ES-I3 (cell line): ENCODE measurements at regions not wholly inside any gene's neighbourhood (a gene's known extent, or its start where the extent isn't known, plus 50 kb on each side); places are given as distances from the start of the nearest gene placed in this dataset.

ENCODE experiments used
- H3K36me3 ChIP-seq: 2 replicates; pipeline ENCODE4 v1.6.1; 2013; ENCODE audit warnings: mild to moderate bottlenecking, low read length, control low read depth, moderate library complexity; ENCODE audit not compliant: insufficient read depth
- H3K4me1 ChIP-seq: 2 replicates; pipeline ENCODE4 v1.6.1; 2013; ENCODE audit warnings: mild to moderate bottlenecking, control low read depth, low read length; ENCODE audit not compliant: insufficient read depth
- H3K9ac ChIP-seq: 2 replicates; pipeline ENCODE4 v1.6.1; 2013; ENCODE audit warnings: low read depth, mild to moderate bottlenecking, low read length, moderate library complexity
- H3K9me3 ChIP-seq: 2 replicates; pipeline ENCODE4 v1.6.1; 2013; ENCODE audit warnings: mild to moderate bottlenecking, low read length, moderate library complexity; ENCODE audit not compliant: control insufficient read depth, insufficient read depth

DNA sequence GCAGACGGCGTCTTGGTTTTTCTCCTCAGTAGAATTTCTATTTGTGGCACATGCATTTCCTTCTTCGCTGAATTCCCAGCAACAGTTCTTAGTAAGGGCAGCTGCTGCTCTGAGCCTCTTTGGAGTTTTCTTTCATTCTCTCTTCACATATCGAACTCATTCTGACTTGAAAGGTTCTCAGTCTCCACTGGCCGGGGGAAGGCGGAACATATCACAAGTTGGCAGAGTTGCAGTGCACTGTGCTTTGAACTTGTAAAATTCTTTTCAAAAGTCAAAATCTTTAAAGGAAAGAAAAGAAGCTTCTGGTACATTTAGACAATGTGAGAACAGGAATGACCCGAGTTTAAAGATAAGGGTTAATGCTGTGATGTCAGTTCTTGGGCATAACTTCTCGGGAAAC lies 286.1 kb upstream of the MAP3K7 start:
- Histone ChIP-seq H3K9me3 (no peaks in the 10 kb centered on the region), H3K36me3 (no peaks in the 10 kb centered on the region), H3K9ac (no peak overlapping the region), H3K4me1 (no peaks in the 10 kb centered on the region)

DNA sequence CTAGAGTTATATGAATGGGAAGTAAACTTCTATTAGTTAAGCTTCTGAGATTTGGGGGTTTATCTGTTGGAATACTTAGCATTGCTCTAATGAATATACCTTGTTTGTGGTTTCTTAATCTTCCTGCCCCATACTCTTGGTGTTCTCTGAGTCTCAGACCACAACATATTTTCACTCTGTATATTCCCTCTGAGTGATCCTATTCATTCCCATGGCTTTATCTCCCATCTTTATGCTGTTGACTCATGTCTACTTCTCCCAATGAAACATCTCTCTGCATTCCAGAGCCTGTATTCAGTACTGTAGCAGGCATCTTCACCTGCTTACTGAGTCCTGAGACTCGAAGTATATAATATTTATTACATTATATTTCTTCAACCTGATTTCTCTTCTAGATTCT lies 283.7 kb upstream of the MAP3K7 start:
- Histone ChIP-seq H3K36me3 (no peaks in the 10 kb centered on the region), H3K4me1 (no peaks in the 10 kb centered on the region)

DNA sequence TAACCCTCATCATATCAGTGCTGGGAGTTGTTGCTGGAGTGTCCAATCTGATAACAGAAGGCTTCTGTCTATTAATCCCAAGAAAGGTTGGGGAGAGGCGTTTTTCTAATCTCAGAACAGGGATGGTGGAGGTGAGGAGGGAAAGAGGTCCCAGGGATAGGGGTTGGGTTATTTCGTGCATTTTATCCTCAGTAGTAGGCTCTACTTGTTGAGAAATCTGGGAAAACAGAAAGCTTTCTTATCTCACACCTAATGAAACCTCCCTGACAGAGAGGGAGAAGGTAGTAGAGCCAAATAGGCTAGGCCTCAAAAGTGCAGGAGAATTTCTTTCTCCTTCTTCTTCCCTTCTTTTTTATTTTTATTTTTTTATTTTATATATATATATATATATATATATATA lies 281.8 kb upstream of the MAP3K7 start:
- Histone ChIP-seq H3K4me1 (no peaks in the 10 kb centered on the region), H3K9me3 (no peaks in the 10 kb centered on the region), H3K36me3 (no peaks in the 10 kb centered on the region), H3K9ac (no peak overlapping the region)

More for the DNA sequence above, 283.7 kb upstream of the MAP3K7 start:
- no peak overlapping the region for H3K9ac ChIP-seq
- no peaks in the 10 kb centered on the region for H3K9me3 ChIP-seq

DNA sequence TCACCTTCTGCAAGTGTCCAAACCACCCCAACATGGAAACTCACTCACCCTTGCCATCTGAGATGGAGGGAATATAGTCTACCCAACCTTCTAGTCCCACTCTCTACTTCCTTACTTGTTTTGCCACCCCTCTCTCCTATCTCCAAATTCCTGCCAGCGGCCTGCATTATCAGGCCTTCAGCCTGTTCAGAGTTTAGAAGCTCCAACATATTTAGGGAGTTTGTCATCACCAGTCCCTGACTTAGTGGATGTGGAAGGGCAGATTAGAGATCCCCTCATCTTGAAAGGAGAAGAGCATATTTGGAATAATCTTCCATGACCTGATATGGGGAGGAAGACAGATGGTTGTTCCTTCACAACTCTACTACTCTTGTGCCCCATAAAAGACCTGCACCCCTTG lies 281.4 kb upstream of the MAP3K7 start:
- Histone ChIP-seq H3K4me1 (no peaks in the 10 kb centered on the region), H3K9ac (no peak overlapping the region), H3K36me3 (no peaks in the 10 kb centered on the region), H3K9me3 (no peaks in the 10 kb centered on the region)

DNA sequence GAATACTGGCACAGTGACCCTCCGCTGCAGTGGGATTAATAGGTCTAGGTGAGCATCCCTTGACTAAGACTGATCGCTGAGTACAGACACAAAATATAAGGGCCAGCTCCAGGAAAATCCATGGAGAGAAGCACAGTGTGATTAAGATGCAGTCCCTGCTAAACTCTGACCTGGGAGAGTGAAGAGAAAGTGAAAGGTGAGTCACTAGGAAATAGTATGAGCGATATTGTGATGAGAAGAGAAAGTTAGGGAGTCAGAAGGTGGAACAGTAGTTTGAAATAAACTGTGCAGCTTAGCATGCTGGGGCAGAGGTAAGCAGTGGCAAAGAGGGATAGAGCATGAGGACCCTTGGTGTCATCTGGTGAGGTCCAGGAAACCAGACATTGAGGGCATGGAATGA lies 278.6 kb upstream of the MAP3K7 start:
- Histone ChIP-seq H3K4me1 (no peaks in the 10 kb centered on the region), H3K9me3 (no peaks in the 10 kb centered on the region), H3K9ac (no peak overlapping the region), H3K36me3 (no peaks in the 10 kb centered on the region)

DNA sequence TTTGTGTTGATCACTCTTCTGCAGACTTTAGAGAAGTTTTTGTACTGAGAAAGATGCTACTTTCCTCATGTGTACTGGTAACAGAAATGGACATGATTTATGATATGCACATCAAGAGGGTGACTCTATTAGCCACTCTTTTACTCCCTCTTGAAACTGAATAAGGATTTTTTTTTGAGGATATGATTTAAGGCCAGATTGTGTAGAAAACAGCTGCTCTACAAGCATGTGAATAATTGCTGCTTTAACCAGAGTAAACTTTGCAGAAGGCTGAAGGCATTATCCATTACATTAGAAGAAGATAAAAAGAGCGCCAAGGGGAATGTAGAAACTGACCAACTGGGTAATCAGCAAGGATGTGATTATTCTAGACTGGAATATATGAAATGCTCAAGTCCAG lies 276.2 kb upstream of the MAP3K7 start:
- H3K4me1 ChIP-seq = no peaks in the 10 kb centered on the region

DNA sequence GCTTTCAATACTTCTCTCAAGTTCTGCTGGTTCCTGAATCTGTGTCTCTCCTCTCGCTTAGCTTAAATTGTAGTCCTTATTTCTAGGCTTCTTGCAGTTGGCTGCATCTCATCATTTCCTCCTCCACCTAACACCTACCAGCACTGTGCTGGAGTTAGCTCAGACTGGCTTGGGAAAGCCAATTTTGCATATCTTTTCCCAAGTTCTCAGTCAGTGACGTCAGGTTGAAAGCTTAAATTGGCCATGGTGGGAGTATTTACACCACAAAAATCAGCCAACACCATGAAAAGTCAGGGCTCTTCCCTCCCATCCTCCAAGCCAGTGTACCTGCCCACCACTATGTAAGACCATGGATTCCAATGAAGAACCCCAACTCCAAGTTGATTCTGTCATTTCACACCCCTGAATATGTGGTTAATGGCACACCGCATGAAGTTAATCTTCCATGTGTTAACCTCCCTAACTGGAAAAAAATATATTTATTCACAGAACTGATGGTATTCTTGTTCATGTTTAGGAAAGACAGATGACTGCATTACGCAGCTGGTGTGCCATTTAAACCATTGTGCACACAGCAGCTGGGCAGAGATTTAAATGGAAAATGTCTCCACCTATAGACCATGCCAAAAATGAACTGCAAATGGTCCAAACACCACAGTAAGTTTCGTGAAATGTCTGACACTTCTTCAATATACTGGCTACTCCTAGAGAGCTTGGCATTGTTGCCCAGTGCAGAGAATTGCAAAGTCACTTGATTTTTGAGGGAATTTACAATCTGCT lies 274.1 kb upstream of the MAP3K7 start:
- no peaks in the 10 kb centered on the region for H3K4me1 ChIP-seq
- no peaks in the 10 kb centered on the region for H3K36me3 ChIP-seq
- no peak overlapping the region for H3K9ac ChIP-seq
- no peaks in the 10 kb centered on the region for H3K9me3 ChIP-seq

More for the DNA sequence above, 276.2 kb upstream of the MAP3K7 start:
- Histone ChIP-seq H3K9ac (no peak overlapping the region), H3K36me3 (no peaks in the 10 kb centered on the region), H3K9me3 (no peaks in the 10 kb centered on the region)

DNA sequence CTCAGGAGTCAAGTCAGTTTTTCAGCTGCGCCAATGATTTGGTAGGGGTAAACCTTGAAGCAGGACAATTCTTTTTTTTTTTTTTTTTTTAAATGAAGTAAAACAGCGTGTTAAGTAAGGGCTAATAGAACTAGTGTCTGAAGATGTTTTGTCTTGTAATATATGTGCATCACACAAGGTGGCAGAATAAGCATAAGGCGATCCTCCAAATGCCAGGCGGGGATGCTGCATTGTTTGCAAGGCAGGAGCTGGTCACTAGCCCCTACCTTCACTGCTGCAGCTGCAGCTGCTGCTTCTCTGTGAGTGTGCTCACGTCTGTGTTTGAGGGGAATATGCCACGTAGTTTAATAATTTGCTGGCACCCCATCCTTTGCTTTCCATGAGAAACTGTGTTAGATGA lies 272.7 kb upstream of the MAP3K7 start:
- Histone ChIP-seq H3K4me1 (no peaks in the 10 kb centered on the region), H3K9me3 (no peaks in the 10 kb centered on the region), H3K36me3 (no peaks in the 10 kb centered on the region), H3K9ac (no peak overlapping the region)

DNA sequence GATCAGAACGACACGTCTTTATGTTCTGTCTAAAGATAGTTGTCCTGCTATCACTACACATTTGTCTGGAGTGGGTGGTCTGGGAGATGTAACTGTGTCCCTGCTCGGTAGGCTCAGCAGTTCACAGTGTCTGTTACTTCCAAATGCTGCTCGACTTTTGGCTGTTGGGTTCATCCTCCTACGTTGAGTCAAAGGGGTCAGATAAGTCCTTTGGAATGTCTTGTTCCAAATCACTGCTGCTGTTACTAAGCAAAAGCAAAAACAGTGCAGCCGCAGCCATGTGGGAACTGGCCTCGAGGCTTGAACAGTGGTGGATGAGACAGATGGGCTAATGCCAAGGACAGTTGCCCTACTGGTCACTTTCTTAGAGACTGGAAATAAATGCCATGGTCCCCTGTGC lies 272.2 kb upstream of the MAP3K7 start:
- Histone ChIP-seq H3K9ac (no peak overlapping the region), H3K9me3 (no peaks in the 10 kb centered on the region)

DNA sequence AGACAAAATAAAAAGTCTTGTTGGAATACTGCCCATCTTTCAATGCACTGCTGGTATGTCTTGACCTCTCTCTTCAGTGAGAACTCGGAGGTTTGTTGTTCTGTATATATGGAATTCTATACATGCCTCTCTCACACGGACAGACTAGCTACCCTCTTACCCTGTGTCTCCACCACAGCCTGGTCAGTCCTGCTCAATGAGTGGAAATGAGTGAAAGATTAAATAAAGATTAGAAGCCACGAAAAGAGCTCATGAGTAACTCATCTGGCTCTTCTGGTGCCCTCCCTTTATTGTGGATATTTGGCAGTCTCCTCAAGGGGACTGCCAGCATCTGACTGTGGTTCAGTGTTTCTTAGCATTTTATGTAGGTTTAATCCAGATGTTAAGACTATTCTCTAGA lies 262.8 kb upstream of the MAP3K7 start:
- Histone ChIP-seq H3K36me3 (no peaks in the 10 kb centered on the region), H3K9ac (no peak overlapping the region), H3K4me1 (no peaks in the 10 kb centered on the region), H3K9me3 (no peaks in the 10 kb centered on the region)

More for the DNA sequence above, 272.2 kb upstream of the MAP3K7 start:
- Histone ChIP-seq H3K4me1 (no peaks in the 10 kb centered on the region), H3K36me3 (no peaks in the 10 kb centered on the region)

DNA sequence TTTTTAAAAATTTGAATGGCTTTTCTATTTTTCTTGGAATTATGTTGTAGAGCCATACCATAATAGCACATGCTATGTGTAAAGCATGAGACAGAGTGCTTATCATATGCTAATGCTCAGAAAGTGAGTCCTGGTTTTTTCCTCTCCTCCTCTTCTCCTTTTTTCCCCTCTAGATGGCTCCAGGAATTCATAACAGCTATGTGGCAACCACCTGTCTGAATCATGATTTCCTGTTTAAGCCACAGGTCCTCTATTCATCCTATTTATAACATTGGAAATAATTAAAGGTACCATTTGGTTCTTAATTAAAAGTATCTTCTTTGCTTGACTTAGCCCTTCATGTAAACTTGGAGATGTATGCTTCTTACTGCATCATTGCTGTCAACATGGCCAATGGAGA lies 260.0 kb upstream of the MAP3K7 start:
- Histone ChIP-seq H3K9me3 (no peaks in the 10 kb centered on the region), H3K4me1 (no peaks in the 10 kb centered on the region), H3K9ac (no peak overlapping the region), H3K36me3 (no peaks in the 10 kb centered on the region)

DNA sequence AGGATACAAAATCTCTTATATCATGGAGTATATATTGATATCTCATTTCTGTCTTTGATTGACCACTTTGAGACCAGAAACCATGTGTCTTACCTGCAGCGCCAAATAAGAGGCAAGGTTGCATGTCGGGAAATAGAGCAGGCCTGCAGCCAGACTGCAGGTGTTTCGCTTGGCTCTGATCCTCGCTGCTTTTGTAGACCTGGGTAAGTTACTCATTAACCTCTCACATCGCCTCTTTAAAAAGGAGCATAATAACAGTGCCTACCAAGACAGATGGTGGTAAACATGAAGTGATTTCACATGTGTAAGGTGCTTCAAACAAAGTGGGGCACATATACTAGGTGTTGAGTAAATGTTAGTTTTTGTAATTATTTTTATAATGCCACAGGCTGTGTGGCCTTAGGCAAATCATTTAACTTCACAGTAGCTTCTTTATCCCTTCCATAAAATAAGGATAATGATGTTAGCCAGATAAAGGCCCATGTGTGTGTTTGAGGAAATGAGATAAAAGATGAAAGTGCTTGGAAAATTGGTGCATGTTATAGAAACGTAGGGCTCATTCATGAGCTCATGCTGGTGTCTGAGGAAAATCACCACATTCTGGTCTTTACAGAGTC lies 248.8 kb upstream of the MAP3K7 start:
- Histone ChIP-seq H3K4me1 (no peaks in the 10 kb centered on the region), H3K9ac (no peak overlapping the region), H3K36me3 (no peaks in the 10 kb centered on the region), H3K9me3 (no peaks in the 10 kb centered on the region)

DNA sequence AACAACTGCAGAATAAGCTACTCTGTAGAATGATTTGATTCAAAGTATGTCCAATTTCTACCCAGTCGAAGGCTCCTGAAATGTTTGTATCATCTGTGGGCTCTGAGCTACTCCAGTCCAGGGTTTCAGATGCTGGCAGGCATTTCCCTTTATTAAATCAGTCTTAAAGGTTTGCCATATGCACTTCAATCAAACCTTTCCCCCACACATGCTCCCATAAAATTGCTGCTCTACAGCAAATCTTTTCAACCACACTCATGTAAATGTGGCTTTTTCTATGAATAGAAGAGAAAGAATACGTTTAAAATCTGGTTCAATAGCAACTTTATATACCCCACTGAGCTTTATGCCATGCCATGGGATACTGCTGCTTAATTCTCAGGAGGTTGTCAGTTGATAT lies 242.4 kb upstream of the MAP3K7 start:
- no peak overlapping the region for H3K9ac ChIP-seq
- no peaks in the 10 kb centered on the region for H3K36me3 ChIP-seq
- no peaks in the 10 kb centered on the region for H3K4me1 ChIP-seq
- H3K9me3 ChIP-seq = no peaks in the 10 kb centered on the region

DNA sequence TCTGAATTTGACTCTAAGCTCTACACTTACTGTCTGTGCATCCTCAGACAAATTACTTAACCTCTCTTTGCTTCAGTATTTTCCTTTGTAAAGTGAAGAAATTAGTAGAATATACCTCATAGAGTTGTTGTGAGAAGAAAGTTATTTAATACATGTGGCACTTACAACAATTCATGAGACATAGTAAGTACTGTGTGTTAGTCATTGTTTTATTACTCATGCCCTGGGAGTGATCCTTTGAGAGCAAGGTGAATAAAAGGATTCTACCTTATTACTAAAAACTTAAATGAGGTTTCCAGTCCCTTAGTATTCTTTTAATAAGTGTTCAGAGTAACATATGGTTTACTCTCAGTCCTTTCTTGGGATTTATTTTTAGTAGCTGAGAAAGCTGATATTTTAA lies 233.6 kb upstream of the MAP3K7 start:
- no peak overlapping the region for H3K9ac ChIP-seq
- H3K9me3 ChIP-seq = no peaks in the 10 kb centered on the region
- no peaks in the 10 kb centered on the region for H3K36me3 ChIP-seq
- peaks cover 5% of the 10 kb centered on the region; the same call in 1 of the 2 replicates for H3K4me1 ChIP-seq

DNA sequence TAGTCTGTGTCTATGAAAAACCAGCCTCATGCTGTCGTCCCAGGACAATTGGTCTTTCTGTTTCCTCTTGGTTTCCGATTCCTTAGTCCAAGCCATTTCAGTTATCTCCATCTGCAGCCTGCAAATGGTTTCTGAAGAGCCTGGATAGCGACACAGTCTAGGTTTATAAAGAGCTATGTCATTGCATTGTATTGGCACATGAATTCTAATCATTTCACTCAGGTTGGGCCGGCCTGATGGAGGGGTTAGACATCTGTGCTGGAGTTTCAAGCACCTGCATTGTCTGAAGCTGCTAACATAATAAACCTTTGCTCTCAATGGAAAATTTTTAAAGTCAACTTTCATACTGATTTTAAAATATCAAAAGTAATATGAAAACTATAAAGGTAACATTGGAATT lies 232.6 kb upstream of the MAP3K7 start:
- Histone ChIP-seq H3K4me1 (peaks cover 5% of the 10 kb centered on the region; the same call in 1 of the 2 replicates), H3K36me3 (no peaks in the 10 kb centered on the region), H3K9ac (no peak overlapping the region), H3K9me3 (no peaks in the 10 kb centered on the region)
